H1 (cell line): ENCODE measurements at regions not wholly inside any gene's neighbourhood (a gene's known extent, or its start where the extent isn't known, plus 50 kb on each side); places are given as distances from the start of the nearest gene placed in this dataset.

Experiments used
- CTCF ChIA-PET: fragments of 300-600 bp; sonication (Branson Sonifier 250); formaldehyde crosslinking; loops from one replicate; lab custom pipeline; 2021; ENCODE audit not compliant: partially characterized antibody; lab: Charles Lee
- POLR2A ChIA-PET: fragments of 300-600 bp; sonication (Branson Sonifier 250); formaldehyde crosslinking; loops from one replicate; lab custom pipeline; 2021; ENCODE audit warnings: inconsistent platforms; ENCODE audit not compliant: partially characterized antibody; lab: Charles Lee
- DNase-seq, 2 experiments: peaks; one replicate each; pipeline versions ENCODE4 v3.0.0 to v3.0.0-alpha.2; 2010 to 2022; ENCODE audit warnings: low spot score in 2 of 2, low read depth in 1 of 2, mixed read lengths in 1 of 2
- FAIRE-seq: peaks from 2 replicates; lab custom pipeline; 2011; peaks lifted over from hg19 to GRCh38; lab: Jason Lieb, UNC
- H2AFZ ChIP-seq: 2 replicates; pipeline ENCODE4 v1.8.1; 2012; ENCODE audit warnings: low read length, inconsistent platforms
- H2AK5ac ChIP-seq: 2 replicates; pipeline ENCODE4 v1.6.1; 2013; ENCODE audit warnings: low read depth, low read length
- H2BK120ac ChIP-seq: replicated peaks from 2 replicates; pipeline ENCODE3; 2013; ENCODE audit warnings: low read depth, low read length, inconsistent platforms
- H2BK12ac ChIP-seq: 2 replicates; pipeline ENCODE4 v1.6.1; 2013; ENCODE audit warnings: low read depth, low read length
- H2BK15ac ChIP-seq: 2 replicates; pipeline ENCODE4 v1.6.1; 2013; ENCODE audit warnings: low read length
- H2BK20ac ChIP-seq: 2 replicates; pipeline ENCODE4 v1.6.1; 2013; ENCODE audit warnings: low read length
- H2BK5ac ChIP-seq: 2 replicates; pipeline ENCODE4 v1.6.1; 2013; ENCODE audit warnings: low read depth, low read length
- H3K14ac ChIP-seq: 2 replicates; pipeline ENCODE4 v1.6.1; 2013; ENCODE audit warnings: inconsistent platforms; ENCODE audit not compliant: insufficient read length
- H3K18ac ChIP-seq: 2 replicates; pipeline ENCODE4 v1.6.1; 2013; ENCODE audit warnings: low read length; ENCODE audit errors: extremely low read depth
- H3K23ac ChIP-seq: 2 replicates; pipeline ENCODE4 v1.6.1; 2013; ENCODE audit warnings: inconsistent platforms; ENCODE audit not compliant: insufficient read length
- H3K23me2 ChIP-seq: 2 replicates; pipeline ENCODE4 v1.6.1; 2013; ENCODE audit warnings: low read depth, low read length
- H3K27ac ChIP-seq: 2 replicates; pipeline ENCODE4 v1.6.1; 2011; ENCODE audit warnings: low read depth, low read length, inconsistent platforms
- H3K27me3 ChIP-seq, 4 experiments: replicated peaks in 1 of 4; 1 replicate in 1 of 4; 2 replicates in 3 of 4; pipeline versions ENCODE4 v1.6.1 to v1.8.1; 2011 to 2013; ENCODE audit warnings: low read length in 3 of 4, mild to moderate bottlenecking in 3 of 4, inconsistent platforms in 2 of 4, mixed read lengths in 2 of 4, moderate library complexity in 1 of 4; ENCODE audit not compliant: control insufficient read depth in 3 of 4, insufficient read depth in 3 of 4; ENCODE audit errors: extremely low read depth in 1 of 4
- H3K36me3 ChIP-seq, 4 experiments: 2 replicates each; pipeline versions ENCODE4 v1.6.1 to v1.8.1; 2011 to 2013; ENCODE audit warnings: mild to moderate bottlenecking in 4 of 4, low read length in 3 of 4, moderate library complexity in 2 of 4, control low read depth in 1 of 4, inconsistent platforms in 1 of 4; ENCODE audit not compliant: insufficient read depth in 4 of 4, control insufficient read depth in 2 of 4
- H3K4ac ChIP-seq: replicated peaks from 2 replicates; pipeline ENCODE3; 2013; ENCODE audit warnings: low read length, low read depth, mixed read lengths, inconsistent platforms; ENCODE audit not compliant: insufficient read length
- H3K4me1 ChIP-seq, 4 experiments: replicated peaks in 1 of 4; 1 replicate in 1 of 4; 2 replicates in 3 of 4; pipeline versions ENCODE4 v1.6.1 to v1.8.1; 2011 to 2013; ENCODE audit warnings: low read length in 3 of 4, inconsistent platforms in 2 of 4, mixed read lengths in 1 of 4; ENCODE audit not compliant: insufficient read depth in 4 of 4, control insufficient read depth in 3 of 4
- H3K4me2 ChIP-seq, 2 experiments: 2 replicates each; pipeline versions ENCODE4 v1.6.1 to v1.8.1; 2011 to 2013; ENCODE audit warnings: low read depth in 2 of 2, low read length in 2 of 2, control low read depth in 1 of 2, inconsistent platforms in 1 of 2, mild to moderate bottlenecking in 1 of 2; ENCODE audit not compliant: insufficient read depth in 1 of 2
- H3K4me3 ChIP-seq, 4 experiments: fragments of 200-600, 300-600 bp in 1 of 4; sonication (generic), shearing (Covaris generic), sonication (Bioruptor Twin) in 1 of 4; 2 replicates each; pipeline versions ENCODE4 v1.5.1 to v1.8.1; 2011 to 2016; ENCODE audit warnings: low read length in 4 of 4, low read depth in 3 of 4, control low read depth in 2 of 4, inconsistent platforms in 2 of 4, mild to moderate bottlenecking in 2 of 4, mixed read lengths in 1 of 4, moderate library complexity in 1 of 4; ENCODE audit not compliant: insufficient read depth in 2 of 4; ENCODE audit errors: extremely low read depth in 1 of 4
- H3K56ac ChIP-seq: replicated peaks from 2 replicates; pipeline ENCODE3; 2013; ENCODE audit warnings: low read depth, mild to moderate bottlenecking, mixed read lengths, low read length, inconsistent platforms; ENCODE audit not compliant: insufficient read length
- H3K79me1 ChIP-seq: 2 replicates; pipeline ENCODE4 v1.6.1; 2013; ENCODE audit warnings: low read depth, low read length, control low read depth
- H3K79me2 ChIP-seq, 2 experiments: 2 replicates each; pipeline versions ENCODE4 v1.6.1 to v1.8.1; 2012 to 2013; ENCODE audit warnings: low read length in 2 of 2, mild to moderate bottlenecking in 2 of 2, inconsistent platforms in 1 of 2; ENCODE audit not compliant: insufficient read depth in 2 of 2, control insufficient read depth in 1 of 2
- H3K9ac ChIP-seq, 4 experiments: replicated peaks in 1 of 4; 1 replicate in 1 of 4; 2 replicates in 3 of 4; pipeline versions ENCODE4 v1.6.1 to v1.8.1; 2011 to 2013; ENCODE audit warnings: low read depth in 3 of 4, low read length in 3 of 4, control low read depth in 2 of 4, mild to moderate bottlenecking in 2 of 4, moderate library complexity in 2 of 4, inconsistent platforms in 1 of 4; ENCODE audit errors: extremely low read depth in 1 of 4
- H3K9me3 ChIP-seq, 2 experiments: 2 replicates each; pipeline versions ENCODE4 v1.6.1 to v1.8.1; 2012 to 2013; ENCODE audit warnings: mild to moderate bottlenecking in 2 of 2, moderate library complexity in 2 of 2, control low read depth in 1 of 2, inconsistent platforms in 1 of 2, low read depth in 1 of 2, low read length in 1 of 2, mixed read lengths in 1 of 2; ENCODE audit not compliant: insufficient read depth in 2 of 2
- H4K20me1 ChIP-seq, 2 experiments: replicated peaks in 1 of 2; 2 replicates each; pipeline versions ENCODE3 to v1.8.1; 2011 to 2013; ENCODE audit warnings: inconsistent platforms in 2 of 2, low read length in 2 of 2, mild to moderate bottlenecking in 1 of 2; ENCODE audit not compliant: insufficient read depth in 2 of 2, control insufficient read depth in 1 of 2
- H4K5ac ChIP-seq: 2 replicates; pipeline ENCODE4 v1.6.1; 2013; ENCODE audit warnings: low read length, low read depth, mixed read lengths, inconsistent platforms; ENCODE audit not compliant: insufficient read length
- H4K8ac ChIP-seq: 2 replicates; pipeline ENCODE4 v1.8.0; 2013; ENCODE audit warnings: mild to moderate bottlenecking, moderate library complexity, low read length, inconsistent platforms; ENCODE audit not compliant: insufficient read depth; ENCODE audit errors: extremely low read depth
- H4K91ac ChIP-seq: replicated peaks from 2 replicates; pipeline ENCODE3; 2013; ENCODE audit warnings: low read length, mixed read lengths, inconsistent platforms; ENCODE audit not compliant: insufficient read length
- CBX8 ChIP-seq: fragments of 300-800, 300-1000 bp; sonication (generic); IDR thresholded peaks from 2 replicates; pipeline ENCODE4 v1.7.1; 2016; ENCODE audit warnings: low read depth, low read length, borderline replicate concordance
- EP300 ChIP-seq, 2 experiments: IDR thresholded peaks; 1 replicate in 1 of 2; 2 replicates in 1 of 2; pipeline ENCODE4 v1.6.1; 2011 to 2012; ENCODE audit warnings: low read depth in 2 of 2, low read length in 2 of 2, mild to moderate bottlenecking in 2 of 2, borderline replicate concordance in 1 of 2, inconsistent platforms in 1 of 2, moderate library complexity in 1 of 2
- FOSL1 ChIP-seq: IDR thresholded peaks from 2 replicates; pipeline ENCODE4 v1.6.1; 2011; ENCODE audit warnings: mild to moderate bottlenecking, low read depth, low read length, moderate library complexity; ENCODE audit not compliant: insufficient read depth
- HDAC2 ChIP-seq, 2 experiments: fragments of 300-600 bp in 1 of 2; sonication (generic) in 1 of 2; IDR thresholded peaks; 2 replicates each; pipeline ENCODE4 v1.6.1; 2011 to 2012; ENCODE audit warnings: low read depth in 2 of 2, low read length in 2 of 2, mild to moderate bottlenecking in 2 of 2, moderate library complexity in 2 of 2, borderline replicate concordance in 1 of 2, inconsistent platforms in 1 of 2
- MAFK ChIP-seq: IDR thresholded peaks from 2 replicates; pipeline ENCODE4 v1.6.1; 2012; ENCODE audit warnings: low read depth, mild to moderate bottlenecking, improper control_type of control experiment, low read length
- POLR2A ChIP-seq, 2 experiments: IDR thresholded peaks; 1 replicate in 1 of 2; 2 replicates in 1 of 2; pipeline ENCODE4 v1.6.1; 2011; ENCODE audit warnings: low read depth in 2 of 2, low read length in 2 of 2, mild to moderate bottlenecking in 2 of 2; ENCODE audit errors: control extremely low read depth in 1 of 2
- SIN3A ChIP-seq, 2 experiments: IDR thresholded peaks in 1 of 2; conservative IDR thresholded peaks in 1 of 2; 2 replicates each; pipeline ENCODE4 v1.6.1; 2011 to 2012; ENCODE audit warnings: low read length in 2 of 2, improper control_type of control experiment in 1 of 2, low read depth in 1 of 2, mild to moderate bottlenecking in 1 of 2
- SP4 ChIP-seq: IDR thresholded peaks from 2 replicates; pipeline ENCODE4 v1.6.1; 2012; ENCODE audit warnings: low read length, inconsistent platforms
- SUZ12 ChIP-seq: fragments of 200-600 bp; sonication (generic); IDR thresholded peaks from 2 replicates; pipeline ENCODE4 v1.6.1; 2012; ENCODE audit warnings: mild to moderate bottlenecking, inconsistent platforms, low read length, moderate library complexity, mixed read lengths
- TAF1 ChIP-seq: IDR thresholded peaks from 2 replicates; pipeline ENCODE4 v1.6.1; 2011; ENCODE audit warnings: mild to moderate bottlenecking, low read depth, low read length
- YY1 ChIP-seq: IDR thresholded peaks from 2 replicates; pipeline ENCODE4 v1.6.1; 2011; ENCODE audit warnings: low read depth, mild to moderate bottlenecking, low read length
- WGBS, 2 experiments: shearing (Covaris generic) in 1 of 2; methylation state at CpG; one replicate each; pipeline versions ENCODE4 v1.1.6 to v1.1.7; 2013 to 2015; ENCODE audit warnings: low lambda C conversion rate in 2 of 2, mixed read lengths in 2 of 2, inconsistent platforms in 1 of 2, low coverage in 1 of 2, missing lambda C conversion rate in 1 of 2; ENCODE audit not compliant: insufficient replicate concordance in 2 of 2, insufficient coverage in 1 of 2, insufficient read length in 1 of 2; ENCODE audit errors: extremely low coverage in 1 of 2, missing lambda C conversion rate in 1 of 2; 5-methylcytosine and 5-hydroxymethylcytosine counted together

GRCh38 chr2:42906111-42906556, 113.8 kb upstream of the HAAO start:
- 91% methylated on average over 4 of the region's 4 CpGs; no CpG with 5 or more reads in 1 of the 2 experiments for WGBS, 2 experiments
- peak overlapping the region in 1 of 2 experiments; percentile 24; a peak in 1 of 4 replicates for H3K4me2 ChIP-seq
- no peak overlapping the region for H2AK5ac ChIP-seq
- TF ChIP-seq SIN3A (conservative IDR thresholded peaks at IDR 0.05 in 1 of 2, IDR thresholded peaks at IDR 0.05 in 1 of 2; ENCODE audit: low read depth in 1 of 2, low read length in 2 of 2) (no peak), POLR2A (IDR thresholded peaks at IDR 0.05; ENCODE audit: control extremely low read depth in 1 of 2, low read depth in 2 of 2, low read length in 2 of 2) (no peak), EP300 (IDR thresholded peaks at IDR 0.05; ENCODE audit: borderline replicate concordance in 1 of 2, low read depth in 2 of 2, low read length in 2 of 2) (no peak), SUZ12 (no peak), TAF1 (no peak), MAFK (no peak), HDAC2 (IDR thresholded peaks at IDR 0.05; ENCODE audit: borderline replicate concordance in 1 of 2, low read depth in 2 of 2, low read length in 2 of 2) (no peak), FOSL1 (no peak), YY1 (no peak), CBX8 (no peak), SP4 (no peak)
- TF ChIP-seq, all 59 proteins: peak for 0
- no peak overlapping the region for H2BK20ac ChIP-seq
- DNase-seq (no peak), FAIRE-seq (no peak)
- peaks cover 0 to 12% (median 10%) of the 10 kb centered on the region in 4 experiments; a peak in 5 of 7 replicates for H3K4me1 ChIP-seq
- H4K91ac ChIP-seq = no peak overlapping the region
- H3K9ac ChIP-seq = no peak overlapping the region
- no peak overlapping the region for H3K23ac ChIP-seq
- peaks cover 0 to 2% (median 0%) of the 10 kb centered on the region in 4 experiments; a peak in 1 of 7 replicates for H3K27me3 ChIP-seq
- H3K79me2 ChIP-seq = no peaks in the 10 kb centered on the region
- POLR2A ChIA-PET = interaction anchor here (1.7 kb wide), 1 partner anchor 26 kb away, joined by 4 read pairs; no protein-coding TSS in a partner anchor
- no peak overlapping the region for H3K27ac ChIP-seq
- H2BK120ac ChIP-seq = no peak overlapping the region
- 0 out of 2 replicates have a peak overlapping the region, but pooled peaks have one; percentile 6 for H2AFZ ChIP-seq
- H3K36me3 ChIP-seq = no peaks in the 10 kb centered on the region
- no peak overlapping the region for H2BK15ac ChIP-seq
- no peaks in the 10 kb centered on the region for H3K9me3 ChIP-seq
- H4K5ac ChIP-seq = no peak overlapping the region
- H3K56ac ChIP-seq = no peak overlapping the region
- H2BK5ac ChIP-seq = no peak overlapping the region
- no peak overlapping the region for H3K14ac ChIP-seq
- no peak overlapping the region for H3K4ac ChIP-seq
- no peaks in the 10 kb centered on the region for H3K23me2 ChIP-seq
- H3K18ac ChIP-seq = peak overlapping the region; percentile 13; the same call in 1 of the 2 replicates
- H2BK12ac ChIP-seq = peak overlapping the region; percentile 5; the same call in 1 of the 2 replicates
- no peaks in the 10 kb centered on the region for H4K20me1 ChIP-seq
- no peak overlapping the region for H4K8ac ChIP-seq
- no peak overlapping the region for H3K4me3 ChIP-seq
- H3K79me1 ChIP-seq = no peaks in the 10 kb centered on the region; the same call in 1 of the 2 replicates
- CTCF ChIA-PET = interaction anchor here (1.0 to 3.2 kb wide), 4 partner anchors 23 to 48 kb away, joined by 3 to 17 read pairs (median 7); no protein-coding TSS in a partner anchor
